ENCODE measurements at regions not wholly inside any gene's neighbourhood (a gene's known extent, or its start where the extent isn't known, plus 50 kb on each side); places are given as distances from the start of the nearest gene placed in this dataset.

- Histone ChIP-seq H3K9me3 (no peaks in the 10 kb centered on the region), H3K4me3 (no peak overlapping the region), H3K4me1 (ENCODE audit: low read depth) (no peaks in the 10 kb centered on the region), H3K36me3 (ENCODE audit: low read depth) (no peaks in the 10 kb centered on the region)
- ATAC-seq (no peak), DNase-seq (no peak)
- intact Hi-C loops (cut with DNase I, micrococcal nuclease) = no loop called here
- TF ChIP-seq CTCF (IDR thresholded peaks at IDR 0.05) = no peak
Observed at GRCh38 chr5:6194906-6195612, 183.3 kb downstream of the MED10 start.

GRCh38 chr5:6194261-6194875 is 184.0 kb downstream of the MED10 start:
- Histone ChIP-seq H3K4me3 (no peak overlapping the region), H3K4me1 (ENCODE audit: low read depth) (no peaks in the 10 kb centered on the region), H3K9me3 (no peaks in the 10 kb centered on the region), H3K36me3 (ENCODE audit: low read depth) (no peaks in the 10 kb centered on the region)
- DNase-seq = no peak
- intact Hi-C loops (cut with DNase I, micrococcal nuclease) = no loop called here
- ATAC-seq = no peak
- no peak for TF ChIP-seq CTCF (IDR thresholded peaks at IDR 0.05)

- TF ChIP-seq CTCF (IDR thresholded peaks at IDR 0.05) = no peak
- DNase-seq (no peak), ATAC-seq (no peak)
- no peaks in the 10 kb centered on the region for H3K36me3 ChIP-seq (ENCODE audit: low read depth)
- no peaks in the 10 kb centered on the region for H3K9me3 ChIP-seq
- H3K4me3 ChIP-seq = no peak overlapping the region
- intact Hi-C loops (cut with DNase I, micrococcal nuclease) = no loop called here
- no peaks in the 10 kb centered on the region for H3K4me1 ChIP-seq (ENCODE audit: low read depth)
Observed at GRCh38 chr5:6193310-6193709, 185.0 kb downstream of the MED10 start.

GRCh38 chr5:6190838-6191237 is 187.5 kb downstream of the MED10 start:
- TF ChIP-seq CTCF (IDR thresholded peaks at IDR 0.05) = no peak
- Histone ChIP-seq H3K36me3 (ENCODE audit: low read depth) (no peaks in the 10 kb centered on the region), H3K9me3 (no peaks in the 10 kb centered on the region), H3K4me3 (no peak overlapping the region), H3K4me1 (ENCODE audit: low read depth) (no peaks in the 10 kb centered on the region)
- intact Hi-C loops (cut with DNase I, micrococcal nuclease) = no loop called here
- ATAC-seq (no peak), DNase-seq (no peak)

- H3K9me3 ChIP-seq = no peaks in the 10 kb centered on the region
- no peak overlapping the region for H3K4me3 ChIP-seq
- ATAC-seq (no peak), DNase-seq (no peak)
- no peaks in the 10 kb centered on the region for H3K4me1 ChIP-seq (ENCODE audit: low read depth)
- intact Hi-C loops (cut with DNase I, micrococcal nuclease) = no loop called here
- no peak for TF ChIP-seq CTCF (IDR thresholded peaks at IDR 0.05)
- H3K36me3 ChIP-seq (ENCODE audit: low read depth) = no peaks in the 10 kb centered on the region
Observed at GRCh38 chr5:6188976-6189375, 189.4 kb downstream of the MED10 start.

Data from mucosa of descending colon (tissue), 3 donors.